ENCODE measurements at regions not wholly inside any gene's neighbourhood (a gene's known extent, or its start where the extent isn't known, plus 50 kb on each side); places are given as distances from the start of the nearest gene placed in this dataset.
A peak's percentile ranks its signal among the peaks of the same experiment; 100 is the strongest.

DNA sequence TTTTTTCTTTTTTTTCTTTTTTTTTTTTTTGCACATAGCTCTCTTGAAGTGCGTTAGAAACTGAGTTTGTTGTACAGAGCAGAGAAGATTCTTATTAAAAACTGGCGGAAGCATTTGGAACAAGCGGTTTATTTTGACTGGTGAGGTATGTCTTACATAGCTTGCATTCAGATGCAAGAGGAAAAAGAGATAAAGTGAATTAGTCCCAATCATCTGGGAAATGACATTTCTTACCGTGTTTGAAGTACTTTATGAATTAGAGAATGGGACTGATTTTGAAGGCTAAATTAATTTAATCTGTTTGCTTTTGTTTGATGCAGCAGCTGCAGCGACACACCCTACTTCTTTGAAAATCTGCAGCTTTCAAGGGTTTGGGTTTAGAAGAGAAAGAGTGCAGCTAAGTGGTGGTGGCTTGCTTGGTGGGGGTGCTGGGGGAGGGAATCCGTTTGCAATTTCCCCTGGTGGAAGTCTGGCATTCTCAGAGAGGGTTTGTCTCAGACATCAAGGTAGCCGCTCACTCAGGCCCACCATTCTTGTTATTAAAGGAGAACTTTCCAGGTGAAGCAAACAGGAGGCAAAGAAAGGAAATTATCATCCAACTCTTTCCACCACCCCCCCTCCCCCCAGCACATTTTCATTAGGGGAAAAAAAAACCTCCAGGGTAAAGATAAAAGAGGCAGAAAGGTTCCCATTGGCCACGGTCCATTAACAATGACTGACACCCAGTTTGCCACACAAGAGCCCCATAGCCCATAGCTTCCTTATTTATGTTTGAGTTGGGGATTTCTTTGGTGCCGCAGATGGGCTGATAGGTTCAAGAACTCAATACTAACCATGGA lies 231.7 kb downstream of the SKIDA1 start:
- Histone ChIP-seq H3K9me3 (ENCODE audit: insufficient read depth in 2 of 2, low read depth in 1 of 2, low read length in 1 of 2) (no peaks in the 10 kb centered on the region), H4K91ac (replicated peaks; ENCODE audit: insufficient read length, low read length) (peak overlapping the region; percentile 77), H3K4me1 (replicated peaks in 1 of 4; ENCODE audit: control insufficient read depth in 3 of 4, insufficient read depth in 4 of 4, low read length in 3 of 4) (peaks cover 3 to 32% (median 23%) of the 10 kb centered on the region in 4 experiments), H3K4ac (replicated peaks; ENCODE audit: insufficient read length, low read depth, low read length) (peak overlapping the region; percentile 73), H3K4me2 (ENCODE audit: insufficient read depth in 1 of 2, low read depth in 2 of 2, low read length in 2 of 2) (peak overlapping the region; percentile 59 to 73), H3K4me3 (ENCODE audit: extremely low read depth in 1 of 4, insufficient read depth in 2 of 4, low read depth in 3 of 4, low read length in 4 of 4) (peak overlapping the region in 3 of 4 experiments; percentile 36 to 67 (median 65); a peak in 4 of 8 replicates), H2BK20ac (ENCODE audit: low read length) (peak overlapping the region; percentile 99), H2BK12ac (ENCODE audit: low read depth, low read length) (peak overlapping the region; percentile 99), H4K8ac (ENCODE audit: extremely low read depth, insufficient read depth, low read length) (no peak overlapping the region), H2BK120ac (replicated peaks; ENCODE audit: low read depth, low read length) (peak overlapping the region; percentile 81), H4K20me1 (replicated peaks in 1 of 2; ENCODE audit: control insufficient read depth in 1 of 2, insufficient read depth in 2 of 2, low read length in 2 of 2) (no peaks in the 10 kb centered on the region), H3K14ac (ENCODE audit: insufficient read length) (no peak overlapping the region), H3K23me2 (ENCODE audit: low read depth, low read length) (no peaks in the 10 kb centered on the region), H2AK5ac (ENCODE audit: low read depth, low read length) (peak overlapping the region; percentile 66; the same call in 1 of the 2 replicates), H2BK5ac (ENCODE audit: low read depth, low read length) (peak overlapping the region; percentile 85), H3K56ac (replicated peaks; ENCODE audit: insufficient read length, low read depth, low read length) (peak overlapping the region; percentile 36), H4K5ac (ENCODE audit: insufficient read length, low read depth, low read length) (peak overlapping the region; percentile 80), H2BK15ac (ENCODE audit: low read length) (no peak overlapping the region; the same call in 1 of the 2 replicates), H2AFZ (ENCODE audit: low read length) (no peak overlapping the region), H3K27ac (ENCODE audit: low read depth, low read length) (peak overlapping the region; percentile 82; the same call in 1 of the 2 replicates), H3K79me1 (ENCODE audit: low read depth, low read length) (no peaks in the 10 kb centered on the region), H3K18ac (ENCODE audit: extremely low read depth, low read length) (peak overlapping the region; percentile 65; the same call in 1 of the 2 replicates), H3K36me3 (ENCODE audit: control insufficient read depth in 2 of 4, insufficient read depth in 4 of 4, low read length in 3 of 4) (peaks cover 0 to 3% (median 0%) of the 10 kb centered on the region in 4 experiments; a peak in 3 of 8 replicates), H3K9ac (replicated peaks in 1 of 4; ENCODE audit: extremely low read depth in 1 of 4, low read depth in 3 of 4, low read length in 3 of 4) (no peak overlapping the region; a peak in 2 of 7 replicates), H3K23ac (ENCODE audit: insufficient read length) (no peak overlapping the region), H3K27me3 (replicated peaks in 1 of 4; ENCODE audit: control insufficient read depth in 3 of 4, extremely low read depth in 1 of 4, insufficient read depth in 3 of 4, low read length in 3 of 4) (no peaks in the 10 kb centered on the region), H3K79me2 (ENCODE audit: control insufficient read depth in 1 of 2, insufficient read depth in 2 of 2, low read length in 2 of 2) (peaks cover 0 to 26% of the 10 kb centered on the region in 2 experiments; a peak in 3 of 4 replicates)
- WGBS, 2 experiments (ENCODE audit: extremely low coverage in 1 of 2, insufficient coverage in 1 of 2, insufficient read length in 1 of 2, insufficient replicate concordance in 2 of 2, low coverage in 1 of 2, low lambda C conversion rate in 2 of 2, missing lambda C conversion rate in 1 of 2) = 19% methylated on average over 9 of the region's 9 CpGs; no CpG with 5 or more reads in 1 of the 2 experiments
- no peak for DNase-seq (ENCODE audit: low read depth in 1 of 2, low spot score in 2 of 2)
- ChIA-PET CTCF (ENCODE audit: partially characterized antibody) (interaction anchor here (1.0 to 1.5 kb wide), 4 partner anchors 14 to 200 kb away, joined by 3 to 8 read pairs (median 4); no protein-coding TSS in a partner anchor), POLR2A (ENCODE audit: partially characterized antibody) (interaction anchor here (0.6 to 3.4 kb wide), 7 partner anchors 11 to 204 kb away, joined by 3 to 25 read pairs (median 3); no protein-coding TSS in a partner anchor)
- no peak for FAIRE-seq
- TF ChIP-seq BRCA1 (IDR thresholded peaks at IDR 0.05; ENCODE audit: low read depth, low read length) = no peak
- TF ChIP-seq FOSL1 (IDR thresholded peaks at IDR 0.05; ENCODE audit: insufficient read depth, low read depth, low read length) = no peak
- no peak for TF ChIP-seq SIRT6 (IDR thresholded peaks at IDR 0.05; ENCODE audit: low read length)
- no peak for TF ChIP-seq GABPA (IDR thresholded peaks at IDR 0.05; ENCODE audit: borderline replicate concordance, insufficient read depth, low read length)
- TF ChIP-seq JUND (IDR thresholded peaks at IDR 0.05; ENCODE audit: low read length) = no peak
- no peak for TF ChIP-seq ASH2L (IDR thresholded peaks at IDR 0.05; ENCODE audit: low read length)
- TF ChIP-seq BCL11A (IDR thresholded peaks at IDR 0.05; ENCODE audit: low read depth in 2 of 2, low read length in 2 of 2) = no peak
- TF ChIP-seq TAF7 (optimal IDR thresholded peaks at IDR 0.05; ENCODE audit: borderline replicate concordance, low read depth, low read length) = peak; percentile 23
- TF ChIP-seq SIN3A (conservative IDR thresholded peaks at IDR 0.05 in 1 of 2, IDR thresholded peaks at IDR 0.05 in 1 of 2; ENCODE audit: low read depth in 1 of 2, low read length in 2 of 2) = no peak
- TF ChIP-seq NRF1 (IDR thresholded peaks at IDR 0.05; ENCODE audit: low read depth, low read length) = no peak
- no peak for TF ChIP-seq EGR1 (IDR thresholded peaks at IDR 0.05; ENCODE audit: borderline replicate concordance, low read depth, low read length)
- no peak for TF ChIP-seq BACH1 (IDR thresholded peaks at IDR 0.05; ENCODE audit: low read length)
